GM23338 (cell line): ENCODE measurements at regions not wholly inside any gene's neighbourhood (a gene's known extent, or its start where the extent isn't known, plus 50 kb on each side); places are given as distances from the start of the nearest gene placed in this dataset.

Experiments
- ATAC-seq: fragments of 200-7000 bp; cut with Tn5 transposase; 3 replicates; pipeline ENCODE4 v1.9.1; 2020
- DNase-seq: peaks from one replicate; pipeline ENCODE4 v3.0.0-alpha.2; 2015; ENCODE audit warnings: low spot score
- H2AFZ ChIP-seq: fragments of 200-600 bp; sonication (generic); 2 replicates; pipeline ENCODE4 v1.8.0; 2016; ENCODE audit warnings: antibody characterized with exemption, mild to moderate bottlenecking, moderate library complexity
- H3F3A ChIP-seq: fragments of 200-600 bp; sonication (generic); replicated peaks from 2 replicates; pipeline ENCODE4 v1.8.0; 2017; ENCODE audit warnings: antibody characterized with exemption, mixed run types, low read depth
- H3K27ac ChIP-seq: fragments of 200-600 bp; sonication (generic); 2 replicates; pipeline ENCODE4 v1.6.1; 2016; ENCODE audit warnings: low read depth
- H3K27me3 ChIP-seq: fragments of 200-600 bp; sonication (generic); 2 replicates; pipeline ENCODE4 v1.8.0; 2016; ENCODE audit warnings: mild to moderate bottlenecking, mixed run types, moderate library complexity; ENCODE audit not compliant: insufficient read depth
- H3K36me3 ChIP-seq: fragments of 200-600 bp; sonication (generic); 2 replicates; pipeline ENCODE4 v1.8.0; 2016; ENCODE audit warnings: mild to moderate bottlenecking; ENCODE audit not compliant: insufficient read depth
- H3K4me1 ChIP-seq: fragments of 200-600 bp; sonication (generic); 2 replicates; pipeline ENCODE4 v1.8.0; 2016; ENCODE audit warnings: mild to moderate bottlenecking, moderate library complexity; ENCODE audit not compliant: insufficient read depth
- H3K4me2 ChIP-seq: fragments of 200-600 bp; sonication (generic); 2 replicates; pipeline ENCODE4 v1.7.1; 2017; ENCODE audit warnings: mixed run types
- H3K4me3 ChIP-seq: fragments of 200-600 bp; sonication (generic); 2 replicates; pipeline ENCODE4 v1.6.1; 2016; ENCODE audit warnings: mixed run types
- H3K79me2 ChIP-seq: fragments of 200-600 bp; sonication (generic); replicated peaks from 2 replicates; pipeline ENCODE4 v1.8.0; 2017; ENCODE audit warnings: mild to moderate bottlenecking; ENCODE audit not compliant: insufficient read depth
- H3K9me2 ChIP-seq: fragments of 200-600 bp; sonication (generic); 2 replicates; pipeline ENCODE4 v1.8.0; 2017; ENCODE audit not compliant: insufficient read depth
- H4K20me1 ChIP-seq: fragments of 200-600 bp; sonication (generic); replicated peaks from 2 replicates; pipeline ENCODE4 v1.8.0; 2017; ENCODE audit warnings: mild to moderate bottlenecking; ENCODE audit not compliant: insufficient read depth
- H3K27ac Mint-ChIP-seq: 2 replicates; pipeline ENCODE4 v1.8.0; 2020; ENCODE audit warnings: inconsistent platforms, mild to moderate bottlenecking, moderate library complexity, mixed read lengths
- H3K27me3 Mint-ChIP-seq: 3 replicates; pipeline ENCODE4 v1.8.0; 2022; ENCODE audit warnings: low read depth, mild to moderate bottlenecking, moderate library complexity, mixed read lengths, inconsistent platforms; ENCODE audit not compliant: insufficient read depth, poor library complexity
- H3K36me3 Mint-ChIP-seq: 3 replicates; pipeline ENCODE4 v1.8.0; 2021; ENCODE audit warnings: low read depth, mild to moderate bottlenecking, inconsistent platforms, moderate library complexity, mixed read lengths
- H3K4me1 Mint-ChIP-seq: 3 replicates; pipeline ENCODE4 v1.8.0; 2020; ENCODE audit warnings: mild to moderate bottlenecking, inconsistent platforms, mixed read lengths
- H3K4me3 Mint-ChIP-seq: 3 replicates; pipeline ENCODE4 v1.8.0; 2021; ENCODE audit warnings: moderate library complexity, mild to moderate bottlenecking, inconsistent platforms, mixed read lengths
- H3K9me3 Mint-ChIP-seq: 3 replicates; pipeline ENCODE4 v1.8.0; 2020; ENCODE audit warnings: moderate library complexity, mild to moderate bottlenecking, inconsistent platforms, mixed read lengths
- CREB1 ChIP-seq: fragments of 250-450 bp; sonication (Bioruptor Pico); IDR thresholded peaks from 2 replicates; pipeline ENCODE4 v1.5.0; 2020; ENCODE audit warnings: low read depth, mild to moderate bottlenecking, moderate library complexity
- CTCF ChIP-seq, 2 experiments: fragments of 200-600 bp in 1 of 2; sonication (generic) in 1 of 2; conservative IDR thresholded peaks; 2 replicates each; pipeline versions ENCODE4 v1.5.1 to v1.6.1; 2016 to 2017; ENCODE audit warnings: antibody characterized with exemption in 2 of 2, low read depth in 2 of 2, mild to moderate bottlenecking in 2 of 2, moderate library complexity in 1 of 2
- ETS1 ChIP-seq: IDR thresholded peaks from 2 replicates; pipeline ENCODE4 v1.6.1; 2016; ENCODE audit warnings: antibody characterized with exemption
- EZH2 ChIP-seq: fragments of 200-600 bp; sonication (generic); IDR thresholded peaks from one replicate; pipeline ENCODE4 v1.8.0; 2017; ENCODE audit warnings: antibody characterized with exemption, mild to moderate bottlenecking, low read depth; ENCODE audit not compliant: unreplicated experiment
- EZH2phosphoT487 ChIP-seq: fragments of 200-600 bp; sonication (generic); IDR thresholded peaks from one replicate; pipeline ENCODE4 v1.8.1; 2018; ENCODE audit warnings: antibody characterized with exemption; ENCODE audit not compliant: unreplicated experiment
- JUNB ChIP-seq: IDR thresholded peaks from one replicate; pipeline ENCODE4 v1.6.1; 2016; ENCODE audit warnings: antibody characterized with exemption; ENCODE audit not compliant: unreplicated experiment
- NANOG ChIP-seq: IDR thresholded peaks from 2 replicates; pipeline ENCODE4 v1.6.1; 2016; ENCODE audit warnings: antibody characterized with exemption, borderline replicate concordance
- POLR2AphosphoS5 ChIP-seq: IDR thresholded peaks from 2 replicates; pipeline ENCODE4 v1.6.1; 2016; ENCODE audit warnings: antibody characterized with exemption, low read depth
- REST ChIP-seq: IDR thresholded peaks from one replicate; pipeline ENCODE4 v1.6.1; 2018; ENCODE audit warnings: antibody characterized with exemption; ENCODE audit not compliant: unreplicated experiment
- STAT1 ChIP-seq: IDR thresholded peaks from one replicate; pipeline ENCODE4 v1.6.1; 2016; ENCODE audit warnings: antibody characterized with exemption; ENCODE audit not compliant: unreplicated experiment
- ZNF114 ChIP-seq: fragments of 250-450 bp; sonication (Bioruptor Pico); IDR thresholded peaks from 2 replicates; pipeline ENCODE4 v1.5.0; 2020; ENCODE audit warnings: mild to moderate bottlenecking, moderate library complexity
- ZNF331 ChIP-seq: fragments of 250-450 bp; sonication (Bioruptor Pico); IDR thresholded peaks from 2 replicates; pipeline ENCODE4 v1.5.0; 2020; ENCODE audit warnings: low read depth, mild to moderate bottlenecking, moderate library complexity
- ZNF462 ChIP-seq: fragments of 250-450 bp; sonication (Bioruptor Pico); IDR thresholded peaks from 2 replicates; pipeline ENCODE4 v1.5.0; 2020; ENCODE audit warnings: mild to moderate bottlenecking, moderate library complexity

- Histone ChIP-seq H3K79me2 (no peaks in the 10 kb centered on the region), H3K27ac (no peak overlapping the region), H4K20me1 (no peaks in the 10 kb centered on the region), H3K4me3 (no peak overlapping the region), H2AFZ (no peak overlapping the region), H3K9me2 (no peaks in the 10 kb centered on the region), H3K36me3 (0 out of 2 replicates have a peak, but pooled peaks cover 5% of the 10 kb centered on the region), H3K4me1 (no peaks in the 10 kb centered on the region), H3K27me3 (no peaks in the 10 kb centered on the region), H3K4me2 (no peak overlapping the region), H3F3A (no peaks in the 10 kb centered on the region)
- ATAC-seq = no peak
- Mint-ChIP-seq H3K27me3 (peaks cover 3% of the 10 kb centered on the region), H3K27ac (no peak overlapping the region), H3K4me1 (no peaks in the 10 kb centered on the region), H3K36me3 (no peaks in the 10 kb centered on the region), H3K9me3 (peaks cover 13% of the 10 kb centered on the region), H3K4me3 (no peak overlapping the region)
- DNase-seq = no peak
- TF ChIP-seq EZH2phosphoT487 (no peak), STAT1 (no peak), ZNF462 (CRISPR knock-in tag) (no peak), EZH2 (no peak), CTCF (conservative IDR thresholded peaks at IDR 0.05; ENCODE audit: low read depth in 2 of 2) (no peak), ETS1 (no peak), ZNF331 (no peak), JUNB (no peak), ZNF114 (CRISPR knock-in tag) (no peak), POLR2AphosphoS5 (no peak), CREB1 (CRISPR knock-in tag) (no peak), NANOG (no peak), REST (no peak)
Observed at GRCh38 chr5:174362514-174362913, 317.0 kb downstream of the NSG2 start.
